HG03354 (cell line): ENCODE measurements at regions not wholly inside any gene's neighbourhood (a gene's known extent, or its start where the extent isn't known, plus 50 kb on each side); places are given as distances from the start of the nearest gene placed in this dataset.
A peak's percentile ranks its signal among the peaks of the same experiment; 100 is the strongest.
"Not testable (repeated sequence)": the region's sequence is repeated elsewhere in the genome, so short reads cannot be mapped to it uniquely, and the experiment has no call there.

Source experiments
- ATAC-seq: cut with Tn5 transposase; IDR thresholded peaks from one replicate; pipeline ENCODE4 v1.9.1; 2021; ENCODE audit warnings: mild to moderate bottlenecking; ENCODE audit not compliant: unreplicated experiment, poor library complexity, severe bottlenecking

DNA sequence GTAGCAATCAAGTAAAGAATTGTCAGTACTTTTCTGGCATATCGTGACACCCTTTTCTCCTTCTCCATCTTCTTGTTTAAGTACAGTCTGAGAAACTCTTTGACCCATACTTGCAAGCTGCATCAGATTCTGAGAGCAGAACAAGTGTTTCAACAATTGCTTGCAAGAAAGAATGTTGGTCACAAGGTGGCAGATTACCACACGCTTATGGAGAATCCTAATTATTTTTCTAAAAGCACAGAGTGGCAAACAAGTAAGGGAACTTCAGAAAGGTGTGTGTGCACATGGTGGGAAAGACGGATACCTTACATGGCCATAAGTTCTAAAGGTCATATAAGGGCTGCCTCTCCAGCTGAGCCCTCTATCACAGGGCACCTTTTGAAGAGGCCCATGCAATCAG is 136.4 kb upstream of the FGF13 start:
- ATAC-seq = no peak

- ATAC-seq = no peak
These were observed 134.3 kb upstream of the FGF13 start for GRCh38 chrX:138845786-138846185.

- not testable (repeated sequence) for ATAC-seq
These were observed 95.9 kb upstream of the FGF13 start for GRCh38 chrX:138807400-138807799.

- ATAC-seq = no peak
These were observed 82.7 kb upstream of the FGF13 start for GRCh38 chrX:138794246-138794645.

GRCh38 chrX:138791551-138791950 is 80.0 kb upstream of the FGF13 start:
- no peak for ATAC-seq

GRCh38 chrX:138788771-138789170 is 77.3 kb upstream of the FGF13 start:
- no peak for ATAC-seq

GRCh38 chrX:138778576-138778909 is 67.0 kb upstream of the FGF13 start:
- not testable (repeated sequence) for ATAC-seq

DNA sequence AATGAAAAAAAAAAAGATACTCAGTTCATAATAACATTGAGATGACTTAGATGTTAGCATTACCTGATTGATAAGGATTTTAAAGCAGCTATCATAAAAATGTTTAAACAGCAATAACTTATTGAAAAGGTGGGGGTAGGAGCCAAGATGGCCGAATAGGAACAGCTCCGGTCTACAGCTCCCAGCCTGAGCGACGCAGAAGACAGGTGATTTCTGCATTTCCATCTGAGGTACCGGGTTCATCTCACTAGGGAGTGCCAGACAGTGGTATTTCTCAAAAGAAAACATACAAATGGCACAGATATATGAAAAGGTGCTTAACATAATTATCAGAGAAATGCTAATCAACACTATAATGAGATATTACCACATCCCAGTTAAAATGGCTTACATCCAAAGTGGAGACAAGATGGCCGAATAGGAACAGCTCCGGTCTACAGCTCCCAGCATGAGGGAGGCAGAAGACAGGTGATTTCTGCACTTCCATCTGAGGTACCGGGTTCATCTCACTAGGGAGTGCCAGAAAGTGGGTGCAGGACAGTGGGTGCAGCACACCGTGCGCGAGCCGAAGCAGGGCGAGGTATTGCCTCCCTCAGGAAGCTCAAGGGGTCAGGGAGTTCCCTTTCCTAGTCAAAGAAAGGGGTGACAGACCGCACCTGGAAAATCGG is 66.5 kb upstream of the FGF13 start:
- not testable (repeated sequence) for ATAC-seq

DNA sequence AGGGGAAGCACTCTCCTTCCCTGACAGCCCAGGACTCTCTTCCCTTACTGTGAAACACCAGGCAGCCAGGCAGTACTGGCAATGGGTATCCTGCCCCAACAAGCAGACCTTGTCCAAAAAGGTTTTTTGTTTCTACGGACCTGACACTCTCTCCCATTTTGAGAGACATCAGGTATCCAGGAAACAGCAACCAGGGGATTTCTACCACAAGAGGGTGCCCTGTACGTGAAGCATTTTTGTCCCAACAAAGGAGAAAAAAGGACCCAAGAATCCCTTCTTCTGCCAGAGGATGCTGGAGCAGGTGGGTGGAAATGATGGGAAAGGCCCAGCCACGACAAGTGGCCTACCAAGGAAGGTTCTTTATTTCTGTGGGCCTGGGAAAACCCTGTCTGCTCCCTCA is 65.7 kb upstream of the FGF13 start:
- no peak for ATAC-seq

GRCh38 chrX:138775517-138775916 is 64.0 kb upstream of the FGF13 start:
- peak; percentile 61 for ATAC-seq

GRCh38 chrX:138771047-138771446 is 59.5 kb upstream of the FGF13 start:
- ATAC-seq = no peak

GRCh38 chrX:138769918-138770317 is 58.4 kb upstream of the FGF13 start:
- no peak for ATAC-seq

DNA sequence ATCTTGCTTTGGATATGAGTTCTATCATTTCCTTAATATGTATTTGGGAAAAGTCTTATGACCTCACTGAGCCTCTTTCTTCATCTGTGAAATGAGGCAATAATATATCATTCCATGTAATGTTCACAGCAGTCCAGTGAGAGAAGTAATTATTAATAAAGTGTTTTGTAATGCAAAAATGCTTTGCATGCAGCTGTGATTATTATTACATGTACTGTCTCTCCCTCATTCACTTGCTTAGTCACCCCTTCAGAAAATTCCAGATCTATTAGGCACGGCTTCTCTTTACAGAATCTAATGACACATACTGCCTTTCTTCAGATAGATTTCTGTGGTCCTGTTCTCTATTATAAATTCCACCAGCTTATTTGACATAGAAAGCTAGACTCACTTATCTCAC is 53.5 kb upstream of the FGF13 start:
- no peak for ATAC-seq

GRCh38 chrX:138763761-138764160 is 52.2 kb upstream of the FGF13 start:
- no peak for ATAC-seq

GRCh38 chrX:138761380-138761779 is 49.9 kb upstream of the FGF13 start:
- no peak for ATAC-seq
